Activated CD8-positive, alpha-beta T cell treated with anti-CD3 and anti-CD28 coated beads for 36 hours (primary cell): ENCODE measurements at regions not wholly inside any gene's neighbourhood (a gene's known extent, or its start where the extent isn't known, plus 50 kb on each side); places are given as distances from the start of the nearest gene placed in this dataset.
"Not testable (repeated sequence)": the region's sequence is repeated elsewhere in the genome, so short reads cannot be mapped to it uniquely, and the experiment has no call there.

Experiments used
- ATAC-seq: fragments of 200-7000 bp; cut with Tn5 transposase; one replicate; pipeline ENCODE4 v1.10.0; 2021; ENCODE audit warnings: mild to moderate bottlenecking, moderate library complexity
- CTCF ChIA-PET: fragments of 350-600 bp; sonication (Branson Sonifier 250); formaldehyde crosslinking; loops from one replicate; lab custom pipeline; 2021; ENCODE audit warnings: antibody characterized with exemption; lab: Charles Lee
- POLR2A ChIA-PET: fragments of 350-600 bp; sonication (Branson Sonifier 250); formaldehyde crosslinking; loops from one replicate; lab custom pipeline; 2021; ENCODE audit warnings: antibody characterized with exemption; lab: Charles Lee
- DNase-seq: peaks from one replicate; pipeline ENCODE4 v3.0.0-alpha.2; 2020
- H3K27ac Mint-ChIP-seq: one replicate; pipeline ENCODE4 v1.8.0; 2021; ENCODE audit warnings: mild to moderate bottlenecking, mixed read lengths
- H3K27me3 Mint-ChIP-seq: one replicate; pipeline ENCODE4 v1.8.0; 2021; ENCODE audit warnings: mixed read lengths
- H3K36me3 Mint-ChIP-seq: one replicate; pipeline ENCODE4 v1.8.0; 2021; ENCODE audit warnings: low read depth, mixed read lengths
- H3K4me1 Mint-ChIP-seq: one replicate; pipeline ENCODE4 v1.8.0; 2021; ENCODE audit warnings: low read depth, mixed read lengths
- H3K4me3 Mint-ChIP-seq: one replicate; pipeline ENCODE4 v1.8.0; 2021; ENCODE audit warnings: mild to moderate bottlenecking, moderate library complexity, mixed read lengths
- H3K9me3 Mint-ChIP-seq: one replicate; pipeline ENCODE4 v1.8.0; 2021; ENCODE audit warnings: mixed read lengths
- CTCF ChIP-seq: fragments of 200-600 bp; IDR thresholded peaks from one replicate; pipeline ENCODE4 v1.8.0; 2022; ENCODE audit warnings: antibody characterized with exemption, mild to moderate bottlenecking
- intact Hi-C: fragments of 100-400 bp; cut with micrococcal nuclease; formaldehyde crosslinking; loops from one replicate; pipeline ENCODE4 v1.10.0; 2022

- Mint-ChIP-seq H3K4me1 (no peaks in the 10 kb centered on the region), H3K4me3 (no peak overlapping the region), H3K27me3 (peaks cover 7% of the 10 kb centered on the region), H3K36me3 (no peaks in the 10 kb centered on the region), H3K9me3 (peaks cover 11% of the 10 kb centered on the region), H3K27ac (no peak overlapping the region)
- ChIA-PET CTCF (no interaction called here), POLR2A (no interaction called here)
- no peak for TF ChIP-seq CTCF
- no peak for ATAC-seq
- no peak for DNase-seq
- intact Hi-C loops: no loop called here
These were observed 67.1 kb upstream of the KPNA3 start for GRCh38 chr13:49859560-49859959.

- intact Hi-C loops: no loop called here
- H3K27me3 Mint-ChIP-seq: peaks cover 1% of the 10 kb centered on the region
- no peak for TF ChIP-seq CTCF
- POLR2A ChIA-PET: interaction anchor here (0.6 kb wide), 1 partner anchor 34 kb away, joined by 3 read pairs; no protein-coding TSS in a partner anchor
- no peaks in the 10 kb centered on the region for H3K36me3 Mint-ChIP-seq
- DNase-seq (no peak), ATAC-seq (no peak)
- no peaks in the 10 kb centered on the region for H3K4me1 Mint-ChIP-seq
- no peak overlapping the region for H3K27ac Mint-ChIP-seq
- peaks cover 16% of the 10 kb centered on the region for H3K9me3 Mint-ChIP-seq
- H3K4me3 Mint-ChIP-seq: no peak overlapping the region
- CTCF ChIA-PET: no interaction called here
These were observed 65.8 kb upstream of the KPNA3 start for GRCh38 chr13:49858178-49858856.

GRCh38 chr13:49855930-49856329, 63.4 kb upstream of the KPNA3 start:
- Mint-ChIP-seq H3K4me3 (no peak overlapping the region), H3K36me3 (no peaks in the 10 kb centered on the region), H3K27me3 (no peaks in the 10 kb centered on the region), H3K4me1 (no peaks in the 10 kb centered on the region), H3K9me3 (peaks cover 17% of the 10 kb centered on the region), H3K27ac (no peak overlapping the region)
- ChIA-PET CTCF (no interaction called here), POLR2A (no interaction called here)
- intact Hi-C loops: no loop called here
- DNase-seq: no peak
- no peak for TF ChIP-seq CTCF
- ATAC-seq: no peak

DNA sequence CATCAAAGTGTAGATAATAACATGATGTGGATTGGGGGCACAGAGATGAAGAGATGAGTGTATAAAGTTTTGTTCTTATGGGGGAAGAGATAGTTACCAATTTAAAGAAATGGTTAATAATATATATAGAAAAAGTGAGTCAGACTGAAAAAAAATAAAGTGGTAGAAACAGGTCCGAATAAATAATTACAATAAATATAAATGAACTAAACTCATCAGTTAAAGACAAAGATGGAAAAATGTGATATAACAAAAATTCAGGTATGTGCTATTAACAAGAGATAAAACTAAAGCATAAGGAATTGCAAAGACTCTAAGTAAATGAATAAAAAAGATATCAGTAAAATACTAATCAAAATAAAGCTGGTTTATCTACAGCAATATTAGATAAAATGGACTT, 61.1 kb upstream of the KPNA3 start:
- POLR2A ChIA-PET: no interaction called here
- Mint-ChIP-seq H3K27me3 (no peaks in the 10 kb centered on the region), H3K36me3 (no peaks in the 10 kb centered on the region), H3K4me1 (no peaks in the 10 kb centered on the region), H3K9me3 (peaks cover 17% of the 10 kb centered on the region), H3K4me3 (no peak overlapping the region), H3K27ac (no peak overlapping the region)
- TF ChIP-seq CTCF: no peak
- no peak for DNase-seq
- intact Hi-C loops: no loop called here
- CTCF ChIA-PET: interaction anchor here (1.2 kb wide), 1 partner anchor 11 kb away, joined by 3 read pairs; no protein-coding TSS in a partner anchor
- ATAC-seq: no peak

DNA sequence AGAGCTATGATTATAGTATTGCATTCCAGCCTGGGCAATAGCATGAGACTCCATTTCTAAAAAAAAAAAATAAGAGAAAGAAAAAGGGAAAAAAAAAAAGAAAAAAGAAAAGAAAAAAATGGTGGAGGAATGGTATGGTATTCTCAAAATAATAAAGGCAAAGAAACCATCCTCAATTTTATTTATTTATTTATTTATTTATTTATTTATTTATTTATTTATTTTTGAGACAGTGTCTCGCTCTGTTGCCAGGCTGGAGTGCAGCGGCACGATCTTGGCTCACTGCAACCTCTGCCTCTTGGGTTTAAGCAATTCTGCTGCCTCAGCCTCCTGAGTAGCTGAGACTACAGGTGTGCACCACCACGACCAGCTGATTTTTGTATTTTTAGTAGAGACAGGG, 60.0 kb upstream of the KPNA3 start:
- H3K36me3 Mint-ChIP-seq, CTCF ChIA-PET, H3K27me3 Mint-ChIP-seq, DNase-seq, H3K4me1 Mint-ChIP-seq, H3K27ac Mint-ChIP-seq, intact Hi-C loops, ATAC-seq, POLR2A ChIA-PET, H3K4me3 Mint-ChIP-seq: not testable (repeated sequence)
- H3K9me3 Mint-ChIP-seq: peaks cover 17% of the 10 kb centered on the region
